Left lung (tissue), 4 donors: ENCODE measurements at regions not wholly inside any gene's neighbourhood (a gene's known extent, or its start where the extent isn't known, plus 50 kb on each side); places are given as distances from the start of the nearest gene placed in this dataset.

ENCODE experiments used
- ATAC-seq: fragments of 200-7000 bp; cut with Tn5 transposase; one replicate; pipeline ENCODE4 v1.9.1; 2020; ENCODE audit warnings: moderate library complexity
- DNase-seq, 4 donors: peaks; one replicate each; pipeline ENCODE4 v3.0.0-alpha.2; 2013 to 2020
- H3K27ac ChIP-seq, 2 donors: fragments of 200-600 bp; sonication (generic) in 1 of 2; one replicate each; pipeline versions ENCODE4 v1.5.0 to v1.8.0; 2020 to 2021
- H3K27me3 ChIP-seq, 2 donors: fragments of 200-600 bp; sonication (generic) in 1 of 2; one replicate each; pipeline versions ENCODE4 v1.5.0 to v1.8.0; 2020 to 2021
- H3K36me3 ChIP-seq, 2 donors: fragments of 200-600 bp; sonication (generic) in 1 of 2; one replicate each; pipeline versions ENCODE4 v1.5.0 to v1.8.0; 2020 to 2021
- H3K4me1 ChIP-seq, 2 donors: fragments of 200-600 bp; one replicate each; pipeline ENCODE4 v1.8.0; 2021
- H3K4me3 ChIP-seq, 2 donors: fragments of 200-600 bp; sonication (generic) in 1 of 2; one replicate each; pipeline versions ENCODE4 v1.5.0 to v1.8.0; 2020 to 2021; ENCODE audit warnings: mild to moderate bottlenecking in 1 of 2
- H3K9me3 ChIP-seq, 2 donors: fragments of 200-600 bp; sonication (generic) in 1 of 2; one replicate each; pipeline versions ENCODE4 v1.5.0 to v1.8.0; 2020 to 2021
- CTCF ChIP-seq, 2 donors: fragments of 200-600 bp; sonication (generic) in 1 of 2; IDR thresholded peaks; one replicate each; pipeline versions ENCODE4 v1.5.0 to v1.8.0; 2021; ENCODE audit warnings: antibody characterized with exemption in 2 of 2
- intact Hi-C, 2 donors: fragments of 100-400 bp; cut with DNase I; formaldehyde crosslinking; loops; one replicate each; pipeline versions ENCODE4 v1.11.2 to v1.14.2; 2022
- donor health status: DM: no; HTN: yes; CAD: no.
- donor health status: DM: no; HTN: no; CAD: no.

DNA sequence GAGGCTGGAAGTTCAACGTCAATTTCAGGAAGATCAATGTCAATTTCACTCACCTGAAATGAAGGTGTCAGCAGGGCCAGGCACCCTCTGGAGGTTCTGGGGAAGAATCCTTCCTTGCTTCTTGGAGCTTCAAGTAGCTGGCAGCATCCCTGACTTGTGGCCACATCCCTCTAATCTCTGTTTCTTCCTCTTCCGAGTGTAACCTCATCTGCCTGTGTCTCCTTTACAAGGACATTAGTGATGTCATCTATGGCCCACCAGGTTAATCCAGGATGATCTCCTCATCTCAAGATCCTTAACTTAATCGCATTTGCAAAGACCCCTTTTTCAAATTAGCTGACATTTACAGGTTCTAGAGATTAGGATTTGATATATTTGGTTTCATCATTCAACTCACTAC, 240.8 kb upstream of the MTNR1B start:
- DNase-seq = no peak
- Histone ChIP-seq H3K27me3 (no peaks in the 10 kb centered on the region), H3K27ac (no peak overlapping the region), H3K36me3 (no peaks in the 10 kb centered on the region), H3K4me1 (no peaks in the 10 kb centered on the region), H3K9me3 (no peaks in the 10 kb centered on the region), H3K4me3 (no peak overlapping the region)
- no peak for ATAC-seq
- intact Hi-C loops = no loop called here
- TF ChIP-seq CTCF (IDR thresholded peaks at IDR 0.05) = no peak

GRCh38 chr11:92735039-92735438, 234.4 kb upstream of the MTNR1B start:
- no peaks in the 10 kb centered on the region for H3K36me3 ChIP-seq
- no peak overlapping the region for H3K4me3 ChIP-seq
- peak; percentile 29 for ATAC-seq
- TF ChIP-seq CTCF (IDR thresholded peaks at IDR 0.05) = no peak
- H3K27me3 ChIP-seq = no peaks in the 10 kb centered on the region
- intact Hi-C loops = no loop called here
- no peaks in the 10 kb centered on the region for H3K4me1 ChIP-seq
- H3K27ac ChIP-seq = no peak overlapping the region
- no peak for DNase-seq
- no peaks in the 10 kb centered on the region for H3K9me3 ChIP-seq

GRCh38 chr11:92738276-92738675, 231.2 kb upstream of the MTNR1B start:
- no peaks in the 10 kb centered on the region for H3K27me3 ChIP-seq
- TF ChIP-seq CTCF (IDR thresholded peaks at IDR 0.05) = no peak
- DNase-seq = no peak

DNA sequence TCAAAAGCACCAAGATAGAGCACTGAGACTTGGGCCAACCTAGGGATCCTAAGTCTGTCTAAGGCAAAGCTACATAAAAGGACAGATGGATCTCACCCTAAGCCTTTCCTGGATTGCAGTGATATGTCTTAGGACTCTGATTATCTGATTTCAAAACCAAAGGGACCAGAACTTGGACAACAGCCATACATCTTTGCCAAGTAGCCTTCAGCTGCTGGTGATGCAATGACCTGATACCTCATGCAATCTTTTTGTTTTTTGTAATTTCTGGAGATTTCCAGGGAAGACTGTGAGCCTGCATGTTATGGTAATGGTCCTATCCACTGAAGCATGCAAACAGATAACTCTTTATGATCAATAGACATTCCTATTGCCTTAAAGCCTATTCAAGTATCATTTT, 230.4 kb upstream of the MTNR1B start:
- intact Hi-C loops = no loop called here
- H3K27ac ChIP-seq = no peak overlapping the region
- H3K27me3 ChIP-seq = no peaks in the 10 kb centered on the region
- no peak for TF ChIP-seq CTCF (IDR thresholded peaks at IDR 0.05)
- no peak overlapping the region for H3K4me3 ChIP-seq
- no peaks in the 10 kb centered on the region for H3K4me1 ChIP-seq
- H3K9me3 ChIP-seq = no peaks in the 10 kb centered on the region
- peak in 2 of 4 donors; percentile 17 to 47 for DNase-seq
- ATAC-seq = no peak
- H3K36me3 ChIP-seq = no peaks in the 10 kb centered on the region

More at GRCh38 chr11:92738276-92738675, 231.2 kb upstream of the MTNR1B start:
- intact Hi-C loops = no loop called here
- Histone ChIP-seq H3K9me3 (no peaks in the 10 kb centered on the region), H3K4me3 (no peak overlapping the region), H3K36me3 (no peaks in the 10 kb centered on the region), H3K27ac (no peak overlapping the region), H3K4me1 (no peaks in the 10 kb centered on the region)
- ATAC-seq = no peak

GRCh38 chr11:92739491-92739890, 230.0 kb upstream of the MTNR1B start:
- intact Hi-C loops = no loop called here
- no peak overlapping the region for H3K4me3 ChIP-seq
- no peak overlapping the region for H3K27ac ChIP-seq
- ATAC-seq (no peak), DNase-seq (no peak)
- no peak for TF ChIP-seq CTCF (IDR thresholded peaks at IDR 0.05)
- no peaks in the 10 kb centered on the region for H3K9me3 ChIP-seq
- no peaks in the 10 kb centered on the region for H3K4me1 ChIP-seq
- no peaks in the 10 kb centered on the region for H3K36me3 ChIP-seq
- H3K27me3 ChIP-seq = no peaks in the 10 kb centered on the region
